GM21360 (cell line): ENCODE measurements at regions not wholly inside any gene's neighbourhood (a gene's known extent, or its start where the extent isn't known, plus 50 kb on each side); places are given as distances from the start of the nearest gene placed in this dataset.

Source experiments
- ATAC-seq: cut with Tn5 transposase; IDR thresholded peaks from one replicate; pipeline ENCODE4 v1.9.1; 2021; ENCODE audit warnings: mild to moderate bottlenecking, moderate library complexity; ENCODE audit not compliant: unreplicated experiment

- ATAC-seq, result no peak
Observed at GRCh38 chr10:128367807-128368206, 241.6 kb upstream of the MKI67 start.

GRCh38 chr10:128369101-128369650, 243.0 kb upstream of the MKI67 start:
- no peak for ATAC-seq

- ATAC-seq, result peak; percentile 95
Observed at GRCh38 chr10:128373071-128373749, 247.0 kb upstream of the MKI67 start.

- no peak for ATAC-seq
Observed at GRCh38 chr10:128373831-128374230, 247.6 kb upstream of the MKI67 start.

GRCh38 chr10:128375171-128375570, 248.9 kb upstream of the MKI67 start:
- ATAC-seq, result no peak

- no peak for ATAC-seq
Observed at GRCh38 chr10:128377364-128377987, 251.3 kb upstream of the MKI67 start.

GRCh38 chr10:128377988-128378387, 251.8 kb upstream of the MKI67 start:
- ATAC-seq, result no peak

GRCh38 chr10:128380946-128381345, 254.7 kb upstream of the MKI67 start:
- ATAC-seq, result no peak

- ATAC-seq, result no peak
Observed at GRCh38 chr10:128382225-128382624, 256.0 kb upstream of the MKI67 start.

- no peak for ATAC-seq
Observed at GRCh38 chr10:128384831-128385230, 258.6 kb upstream of the MKI67 start.

GRCh38 chr10:128386231-128386630, 260.0 kb upstream of the MKI67 start:
- ATAC-seq, result no peak

- ATAC-seq, result no peak
Observed at GRCh38 chr10:128386816-128387604, 260.8 kb upstream of the MKI67 start.

- no peak for ATAC-seq
Observed at GRCh38 chr10:128390596-128390995, 264.4 kb upstream of the MKI67 start.

- no peak for ATAC-seq
Observed at GRCh38 chr10:128393546-128393945, 267.3 kb upstream of the MKI67 start.

- ATAC-seq, result no peak
Observed at GRCh38 chr10:128398118-128398517, 271.9 kb upstream of the MKI67 start.

GRCh38 chr10:128398999-128399398, 272.8 kb upstream of the MKI67 start:
- ATAC-seq, result no peak

- ATAC-seq, result no peak
Observed at GRCh38 chr10:128400564-128400963, 274.3 kb upstream of the MKI67 start.

- ATAC-seq, result no peak
Observed at GRCh38 chr10:128405450-128405849, 279.2 kb upstream of the MKI67 start.

- no peak for ATAC-seq
Observed at GRCh38 chr10:128411643-128412042, 285.4 kb upstream of the MKI67 start.

- ATAC-seq, result no peak
Observed at GRCh38 chr10:128414568-128414967, 288.3 kb upstream of the MKI67 start.

GRCh38 chr10:128416231-128416630, 290.0 kb upstream of the MKI67 start:
- no peak for ATAC-seq

- ATAC-seq, result no peak
Observed at GRCh38 chr10:128417826-128418225, 291.6 kb upstream of the MKI67 start.
